Glutamatergic neuron (in vitro differentiated cells): ENCODE measurements at regions not wholly inside any gene's neighbourhood (a gene's known extent, or its start where the extent isn't known, plus 50 kb on each side); places are given as distances from the start of the nearest gene placed in this dataset.

Experiments
- DNase-seq: peaks from one replicate; pipeline ENCODE4 v3.0.0; 2022
- H3K27ac Mint-ChIP-seq: one replicate; pipeline ENCODE4 v1.8.0; 2020; ENCODE audit warnings: mild to moderate bottlenecking, mixed read lengths, inconsistent platforms; ENCODE audit not compliant: unreplicated experiment
- H3K27me3 Mint-ChIP-seq: one replicate; pipeline ENCODE4 v1.8.0; 2020; ENCODE audit warnings: mild to moderate bottlenecking, moderate library complexity, mixed read lengths, inconsistent platforms; ENCODE audit not compliant: unreplicated experiment
- H3K36me3 Mint-ChIP-seq: one replicate; pipeline ENCODE4 v1.8.0; 2020; ENCODE audit warnings: mild to moderate bottlenecking, mixed read lengths, inconsistent platforms; ENCODE audit not compliant: unreplicated experiment
- H3K4me1 Mint-ChIP-seq: one replicate; pipeline ENCODE4 v1.8.0; 2020; ENCODE audit warnings: mild to moderate bottlenecking, low read depth, mixed read lengths, inconsistent platforms; ENCODE audit not compliant: unreplicated experiment
- H3K4me3 Mint-ChIP-seq: one replicate; pipeline ENCODE4 v1.8.0; 2020; ENCODE audit warnings: mild to moderate bottlenecking, mixed read lengths, inconsistent platforms; ENCODE audit not compliant: unreplicated experiment
- H3K9me3 Mint-ChIP-seq: one replicate; pipeline ENCODE4 v1.8.0; 2020; ENCODE audit warnings: mild to moderate bottlenecking, moderate library complexity, mixed read lengths, inconsistent platforms; ENCODE audit not compliant: unreplicated experiment
- TF ChIP-seq, protein P1 (sequence below): fragments of 200-600 bp; sonication (generic); IDR thresholded peaks from one replicate; pipeline ENCODE4 v1.5.0; 2021; ENCODE audit not compliant: partially characterized antibody, unreplicated experiment

DNA sequence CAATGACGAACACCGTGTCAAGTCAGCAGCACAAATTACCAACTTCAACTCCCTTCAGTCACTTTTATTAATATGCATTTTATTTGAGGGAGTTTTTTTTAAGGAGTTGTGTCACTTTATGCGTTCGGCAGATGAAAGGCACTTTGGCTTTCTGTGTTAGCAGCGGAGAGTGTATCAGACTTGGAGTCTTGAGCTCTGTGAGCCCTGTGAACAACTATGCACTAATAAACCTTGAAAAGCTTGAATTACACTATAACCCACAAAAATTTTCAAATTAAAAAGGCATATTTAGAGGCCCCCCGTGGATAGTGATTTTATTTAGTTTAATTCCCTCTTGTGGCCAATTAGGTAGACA, 335.3 kb upstream of the NT5E start:
- no peak overlapping the region for H3K4me3 Mint-ChIP-seq
- DNase-seq: no peak
- TF ChIP-seq, protein P1, sequence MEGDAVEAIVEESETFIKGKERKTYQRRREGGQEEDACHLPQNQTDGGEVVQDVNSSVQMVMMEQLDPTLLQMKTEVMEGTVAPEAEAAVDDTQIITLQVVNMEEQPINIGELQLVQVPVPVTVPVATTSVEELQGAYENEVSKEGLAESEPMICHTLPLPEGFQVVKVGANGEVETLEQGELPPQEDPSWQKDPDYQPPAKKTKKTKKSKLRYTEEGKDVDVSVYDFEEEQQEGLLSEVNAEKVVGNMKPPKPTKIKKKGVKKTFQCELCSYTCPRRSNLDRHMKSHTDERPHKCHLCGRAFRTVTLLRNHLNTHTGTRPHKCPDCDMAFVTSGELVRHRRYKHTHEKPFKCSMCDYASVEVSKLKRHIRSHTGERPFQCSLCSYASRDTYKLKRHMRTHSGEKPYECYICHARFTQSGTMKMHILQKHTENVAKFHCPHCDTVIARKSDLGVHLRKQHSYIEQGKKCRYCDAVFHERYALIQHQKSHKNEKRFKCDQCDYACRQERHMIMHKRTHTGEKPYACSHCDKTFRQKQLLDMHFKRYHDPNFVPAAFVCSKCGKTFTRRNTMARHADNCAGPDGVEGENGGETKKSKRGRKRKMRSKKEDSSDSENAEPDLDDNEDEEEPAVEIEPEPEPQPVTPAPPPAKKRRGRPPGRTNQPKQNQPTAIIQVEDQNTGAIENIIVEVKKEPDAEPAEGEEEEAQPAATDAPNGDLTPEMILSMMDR: no peak
- H3K9me3 Mint-ChIP-seq: peaks cover 2% of the 10 kb centered on the region
- H3K27me3 Mint-ChIP-seq: peaks cover 1% of the 10 kb centered on the region
- no peaks in the 10 kb centered on the region for H3K36me3 Mint-ChIP-seq
- H3K27ac Mint-ChIP-seq: no peak overlapping the region
- peaks cover 18% of the 10 kb centered on the region for H3K4me1 Mint-ChIP-seq

DNA sequence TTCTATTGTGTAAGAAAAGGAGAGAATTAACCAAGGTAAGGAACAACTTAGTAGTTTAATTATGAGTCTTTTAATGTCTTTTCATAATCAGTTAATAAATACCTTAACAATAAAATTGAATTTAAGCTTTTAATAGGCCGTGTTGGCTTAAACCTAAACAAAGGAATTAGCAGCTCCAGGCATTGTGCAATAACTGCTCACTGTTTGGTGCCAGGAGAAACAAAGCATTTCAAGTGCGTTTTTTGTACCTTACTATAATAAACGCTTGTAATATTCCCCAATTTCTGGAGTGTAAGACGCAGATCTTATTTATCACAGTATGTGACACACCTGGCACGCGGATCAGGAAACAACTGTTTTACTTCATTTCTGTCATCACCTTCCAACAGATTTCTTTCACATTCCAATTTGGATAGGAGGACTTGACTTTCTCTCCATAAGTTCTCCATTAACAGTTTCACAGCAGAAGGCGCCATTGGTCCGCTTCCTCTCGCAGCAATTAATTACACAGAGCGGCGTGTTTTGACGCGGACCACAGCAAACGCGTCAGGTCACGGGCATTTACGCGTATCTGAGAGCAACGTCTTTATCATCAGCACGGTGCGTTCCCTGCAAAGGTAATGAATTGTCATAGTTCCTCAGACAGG, 335.8 kb upstream of the NT5E start:
- Mint-ChIP-seq H3K4me3 (no peak overlapping the region), H3K27me3 (no peaks in the 10 kb centered on the region), H3K36me3 (no peaks in the 10 kb centered on the region), H3K4me1 (peaks cover 14% of the 10 kb centered on the region), H3K27ac (no peak overlapping the region), H3K9me3 (peaks cover 2% of the 10 kb centered on the region)
- TF ChIP-seq, protein P1: no peak
- no peak for DNase-seq

DNA sequence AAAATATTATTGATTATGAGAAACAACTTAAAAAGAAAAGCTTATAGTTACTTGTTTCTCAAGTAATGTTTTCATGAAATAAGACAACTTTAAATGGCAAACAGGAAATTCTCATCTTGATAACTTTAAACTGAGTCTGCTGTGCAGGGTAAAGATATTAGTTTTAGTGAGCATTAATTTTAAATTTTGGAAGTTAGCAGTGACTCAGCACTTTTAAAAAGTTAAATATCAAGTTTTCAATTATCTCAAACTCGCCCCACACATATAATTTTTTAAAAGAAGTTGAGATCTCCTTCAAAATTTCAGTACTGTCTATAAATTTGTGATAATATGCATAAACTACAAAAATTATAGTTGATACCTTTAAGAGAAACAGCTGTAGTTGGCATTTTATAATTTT, 337.3 kb upstream of the NT5E start:
- peaks cover 7% of the 10 kb centered on the region for H3K4me1 Mint-ChIP-seq
- no peaks in the 10 kb centered on the region for H3K36me3 Mint-ChIP-seq
- no peak for DNase-seq
- no peaks in the 10 kb centered on the region for H3K27me3 Mint-ChIP-seq
- TF ChIP-seq, protein P1: no peak
- H3K27ac Mint-ChIP-seq: no peak overlapping the region
- no peaks in the 10 kb centered on the region for H3K9me3 Mint-ChIP-seq
- H3K4me3 Mint-ChIP-seq: no peak overlapping the region

DNA sequence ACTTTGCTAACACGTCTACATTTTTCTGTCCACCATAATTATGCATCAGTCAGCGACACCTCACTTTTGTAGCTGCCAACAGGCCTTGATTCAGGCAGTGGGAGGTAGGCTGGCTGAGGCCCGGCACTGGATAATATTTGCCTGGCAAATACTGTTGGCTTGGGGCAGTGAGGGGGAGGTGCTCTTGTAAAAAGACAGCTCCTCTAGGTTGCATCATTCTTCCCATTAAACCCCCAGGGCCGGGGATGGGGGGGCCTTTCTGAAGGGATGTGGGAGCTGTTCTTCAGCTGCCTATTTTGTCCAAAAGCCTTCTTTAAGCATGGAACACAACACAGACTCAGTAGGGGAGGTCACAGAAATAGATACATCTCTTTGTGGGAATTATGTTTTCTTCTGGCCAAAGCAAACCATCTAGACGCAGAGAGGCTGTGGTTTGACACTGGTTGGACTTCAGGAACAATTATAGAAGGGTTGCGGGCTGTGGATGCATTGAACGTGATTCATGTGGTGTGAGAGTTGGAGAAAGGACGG, 338.3 kb upstream of the NT5E start:
- H3K36me3 Mint-ChIP-seq: no peaks in the 10 kb centered on the region
- no peak overlapping the region for H3K27ac Mint-ChIP-seq
- no peak for DNase-seq
- TF ChIP-seq, protein P1: no peak
- no peaks in the 10 kb centered on the region for H3K9me3 Mint-ChIP-seq
- H3K4me3 Mint-ChIP-seq: no peak overlapping the region
- peaks cover 7% of the 10 kb centered on the region for H3K4me1 Mint-ChIP-seq
- no peaks in the 10 kb centered on the region for H3K27me3 Mint-ChIP-seq

DNA sequence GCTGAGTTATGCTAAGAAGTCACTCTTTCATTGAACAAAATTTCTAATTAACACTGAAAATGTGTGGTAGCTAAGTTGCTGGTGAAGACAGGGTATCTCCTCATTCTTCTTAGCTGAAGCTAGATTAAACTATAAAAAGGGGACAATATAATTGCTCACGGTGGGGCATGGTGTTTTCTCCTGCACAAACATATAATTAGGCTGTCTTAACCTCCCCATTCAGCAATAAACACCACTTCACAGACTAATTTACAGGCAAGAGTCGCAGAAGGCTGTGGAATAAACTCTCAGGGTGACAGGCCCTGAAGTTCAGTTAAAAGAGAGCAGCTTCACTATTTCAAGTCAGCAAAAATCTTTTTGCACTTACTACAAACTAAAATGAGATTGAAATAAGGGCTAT, 338.9 kb upstream of the NT5E start:
- no peak for DNase-seq
- no peaks in the 10 kb centered on the region for H3K27me3 Mint-ChIP-seq
- no peaks in the 10 kb centered on the region for H3K36me3 Mint-ChIP-seq
- no peak overlapping the region for H3K4me3 Mint-ChIP-seq
- H3K27ac Mint-ChIP-seq: no peak overlapping the region
- TF ChIP-seq, protein P1: no peak
- peaks cover 7% of the 10 kb centered on the region for H3K4me1 Mint-ChIP-seq
- H3K9me3 Mint-ChIP-seq: no peaks in the 10 kb centered on the region
